Gastrocnemius medialis (tissue), 4 donors: ENCODE measurements at regions not wholly inside any gene's neighbourhood (a gene's known extent, or its start where the extent isn't known, plus 50 kb on each side); places are given as distances from the start of the nearest gene placed in this dataset.

Experiments
- ATAC-seq, 2 donors: fragments of 150-250 bp; one replicate each; pipeline ENCODE4 v1.9.1; 2016
- DNase-seq, 2 donors: peaks; one replicate each; pipeline ENCODE4 v3.0.0-alpha.2; 2019
- H3K27ac ChIP-seq, 4 donors: fragments of 200-600 bp; sonication (generic); 1 replicate in 1 of 4; 2 replicates in 3 of 4; pipeline ENCODE4 v1.5.1; 2016 to 2018; ENCODE audit warnings: mild to moderate bottlenecking in 2 of 4, moderate library complexity in 1 of 4
- H3K27me3 ChIP-seq, 3 donors: fragments of 200-600 bp; sonication (generic) in 2 of 3; 1 replicate in 1 of 3; 2 replicates in 2 of 3; pipeline versions ENCODE4 v1.5.1 to v1.6.0; 2016 to 2019; ENCODE audit warnings: mild to moderate bottlenecking in 1 of 3, moderate library complexity in 1 of 3
- H3K36me3 ChIP-seq, 2 donors: fragments of 200-600 bp; sonication (generic) in 1 of 2; one replicate each; pipeline ENCODE4 v1.5.1; 2017 to 2018
- H3K4me1 ChIP-seq, 2 donors: fragments of 200-600 bp; sonication (generic) in 1 of 2; one replicate each; pipeline ENCODE4 v1.5.1; 2016 to 2017; ENCODE audit warnings: mild to moderate bottlenecking in 2 of 2
- H3K4me3 ChIP-seq, 4 donors: fragments of 200-600 bp; sonication (generic) in 3 of 4; 1 replicate in 1 of 4; 2 replicates in 3 of 4; pipeline ENCODE4 v1.5.1; 2016 to 2019; ENCODE audit warnings: mild to moderate bottlenecking in 2 of 4
- H3K9me3 ChIP-seq, 3 donors: fragments of 200-600 bp; sonication (generic) in 2 of 3; 1 replicate in 1 of 3; 2 replicates in 2 of 3; pipeline ENCODE4 v1.5.1; 2016 to 2019
- CTCF ChIP-seq, 5 experiments: fragments of 450-650 bp in 3 of 5; fragments of 200-600 bp in 2 of 5; sonication (generic) in 2 of 5; IDR thresholded peaks in 4 of 5; conservative IDR thresholded peaks in 1 of 5; 1 replicate in 4 of 5; 2 replicates in 1 of 5; pipeline ENCODE4 v1.5.1; 2016 to 2019; ENCODE audit warnings: antibody characterized with exemption in 5 of 5, mild to moderate bottlenecking in 3 of 5, moderate library complexity in 3 of 5
- POLR2A ChIP-seq, 2 donors: fragments of 450-650 bp; IDR thresholded peaks; one replicate each; pipeline ENCODE4 v1.6.1; 2017; ENCODE audit warnings: antibody characterized with exemption in 2 of 2, mild to moderate bottlenecking in 2 of 2, moderate library complexity in 2 of 2
- in situ Hi-C, 4 donors: fragments of 200-750 bp; cut with MboI; loops; one replicate each; pipeline versions ENCODE4 v1.15.0 to v1.8.0; 2017; ENCODE audit warnings: low sequenced_read_pairs in 4 of 4
- intact Hi-C: fragments of 100-400 bp; cut with DNase I; formaldehyde crosslinking; loops from one replicate; pipeline ENCODE4 v1.15.1; 2023; ENCODE audit warnings: low total_unique reads

- no peak overlapping the region for H3K4me3 ChIP-seq
- intact Hi-C loops (no loop called here), in situ Hi-C loops (no loop called here)
- DNase-seq, result no peak
- no peak for TF ChIP-seq CTCF (IDR thresholded peaks at IDR 0.05 in 4 of 5, conservative IDR thresholded peaks at IDR 0.05 in 1 of 5)
- TF ChIP-seq POLR2A (IDR thresholded peaks at IDR 0.05), result no peak
- no peaks in the 10 kb centered on the region for H3K4me1 ChIP-seq
- H3K27ac ChIP-seq, result no peak overlapping the region
- H3K27me3 ChIP-seq, result no peaks in the 10 kb centered on the region
- no peaks in the 10 kb centered on the region for H3K9me3 ChIP-seq
- no peaks in the 10 kb centered on the region for H3K36me3 ChIP-seq
- no peak for ATAC-seq
Measured at GRCh38 chr3:24663406-24663805, 168.8 kb upstream of the THRB start.

GRCh38 chr3:24668039-24668438 is 173.4 kb upstream of the THRB start:
- intact Hi-C loops (no loop called here), in situ Hi-C loops (no loop called here)
- TF ChIP-seq CTCF (IDR thresholded peaks at IDR 0.05 in 4 of 5, conservative IDR thresholded peaks at IDR 0.05 in 1 of 5), result no peak
- no peak for TF ChIP-seq POLR2A (IDR thresholded peaks at IDR 0.05)
- H3K27me3 ChIP-seq, result no peaks in the 10 kb centered on the region
- no peak overlapping the region for H3K4me3 ChIP-seq
- H3K36me3 ChIP-seq, result no peaks in the 10 kb centered on the region
- DNase-seq (no peak), ATAC-seq (no peak)
- H3K9me3 ChIP-seq, result no peaks in the 10 kb centered on the region
- no peak overlapping the region for H3K27ac ChIP-seq
- no peaks in the 10 kb centered on the region for H3K4me1 ChIP-seq

- H3K27ac ChIP-seq, result no peak overlapping the region
- no peaks in the 10 kb centered on the region for H3K36me3 ChIP-seq
- H3K4me3 ChIP-seq, result no peak overlapping the region
- TF ChIP-seq CTCF (IDR thresholded peaks at IDR 0.05 in 4 of 5, conservative IDR thresholded peaks at IDR 0.05 in 1 of 5), result no peak
- TF ChIP-seq POLR2A (IDR thresholded peaks at IDR 0.05), result no peak
- H3K27me3 ChIP-seq, result no peaks in the 10 kb centered on the region
- no peak for ATAC-seq
- H3K4me1 ChIP-seq, result no peaks in the 10 kb centered on the region
- intact Hi-C loops (no loop called here), in situ Hi-C loops (loop anchor here in 1 of 4 donors (10.0 kb wide), 1 partner anchor 666 kb away; no protein-coding TSS in a partner anchor)
- H3K9me3 ChIP-seq, result no peaks in the 10 kb centered on the region
- DNase-seq, result no peak
Measured at GRCh38 chr3:24670871-24671270, 176.2 kb upstream of the THRB start.

GRCh38 chr3:24673596-24673995 is 178.9 kb upstream of the THRB start:
- DNase-seq, result no peak
- no peaks in the 10 kb centered on the region for H3K9me3 ChIP-seq
- no peak for ATAC-seq
- no peak for TF ChIP-seq CTCF (IDR thresholded peaks at IDR 0.05 in 4 of 5, conservative IDR thresholded peaks at IDR 0.05 in 1 of 5)
- TF ChIP-seq POLR2A (IDR thresholded peaks at IDR 0.05), result no peak
- H3K4me3 ChIP-seq, result no peak overlapping the region
- H3K4me1 ChIP-seq, result no peaks in the 10 kb centered on the region
- no peaks in the 10 kb centered on the region for H3K36me3 ChIP-seq
- no peak overlapping the region for H3K27ac ChIP-seq
- intact Hi-C loops (no loop called here), in situ Hi-C loops (loop anchor here in 1 of 4 donors (10.0 kb wide), 1 partner anchor 669 kb away; no protein-coding TSS in a partner anchor)
- no peaks in the 10 kb centered on the region for H3K27me3 ChIP-seq

GRCh38 chr3:24674261-24674660 is 179.6 kb upstream of the THRB start:
- Histone ChIP-seq H3K27ac (no peak overlapping the region), H3K4me3 (no peak overlapping the region), H3K36me3 (no peaks in the 10 kb centered on the region), H3K27me3 (no peaks in the 10 kb centered on the region), H3K4me1 (no peaks in the 10 kb centered on the region), H3K9me3 (no peaks in the 10 kb centered on the region)
- TF ChIP-seq CTCF (IDR thresholded peaks at IDR 0.05 in 4 of 5, conservative IDR thresholded peaks at IDR 0.05 in 1 of 5), result no peak
- TF ChIP-seq POLR2A (IDR thresholded peaks at IDR 0.05), result no peak
- in situ Hi-C loops, result loop anchor here in 1 of 4 donors (10.0 kb wide), 1 partner anchor 669 kb away; no protein-coding TSS in a partner anchor
- DNase-seq (no peak), ATAC-seq (no peak)
- intact Hi-C loops, result no loop called here
